LNCAP (cell line): ENCODE measurements at regions not wholly inside any gene's neighbourhood (a gene's known extent, or its start where the extent isn't known, plus 50 kb on each side); places are given as distances from the start of the nearest gene placed in this dataset.

ENCODE experiments used
- TF ChIP-seq, protein P1 (sequence below): fragments of 450-650 bp; IDR thresholded peaks from 2 replicates; pipeline ENCODE4 v1.5.1; 2017; ENCODE audit warnings: mild to moderate bottlenecking

DNA sequence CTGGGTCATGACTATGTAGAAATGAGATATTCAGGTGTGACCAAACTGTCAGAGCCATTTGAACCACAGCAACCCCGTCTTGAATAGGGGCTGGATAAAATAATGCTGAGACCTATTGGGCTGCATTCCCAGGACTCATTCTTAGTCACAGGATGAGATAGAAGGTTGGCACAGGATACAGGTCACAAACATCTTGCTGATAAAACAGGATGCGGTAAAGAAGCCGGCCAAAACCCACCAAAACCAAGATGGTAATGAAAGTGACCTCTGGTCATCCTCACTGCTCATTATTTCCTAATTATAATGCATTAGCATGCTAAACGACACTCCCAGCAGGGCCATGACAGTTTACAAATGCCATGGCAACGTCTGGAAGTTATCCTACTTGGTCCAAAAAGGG, 545.5 kb downstream of the TMEM114 start:
- TF ChIP-seq, protein P1, sequence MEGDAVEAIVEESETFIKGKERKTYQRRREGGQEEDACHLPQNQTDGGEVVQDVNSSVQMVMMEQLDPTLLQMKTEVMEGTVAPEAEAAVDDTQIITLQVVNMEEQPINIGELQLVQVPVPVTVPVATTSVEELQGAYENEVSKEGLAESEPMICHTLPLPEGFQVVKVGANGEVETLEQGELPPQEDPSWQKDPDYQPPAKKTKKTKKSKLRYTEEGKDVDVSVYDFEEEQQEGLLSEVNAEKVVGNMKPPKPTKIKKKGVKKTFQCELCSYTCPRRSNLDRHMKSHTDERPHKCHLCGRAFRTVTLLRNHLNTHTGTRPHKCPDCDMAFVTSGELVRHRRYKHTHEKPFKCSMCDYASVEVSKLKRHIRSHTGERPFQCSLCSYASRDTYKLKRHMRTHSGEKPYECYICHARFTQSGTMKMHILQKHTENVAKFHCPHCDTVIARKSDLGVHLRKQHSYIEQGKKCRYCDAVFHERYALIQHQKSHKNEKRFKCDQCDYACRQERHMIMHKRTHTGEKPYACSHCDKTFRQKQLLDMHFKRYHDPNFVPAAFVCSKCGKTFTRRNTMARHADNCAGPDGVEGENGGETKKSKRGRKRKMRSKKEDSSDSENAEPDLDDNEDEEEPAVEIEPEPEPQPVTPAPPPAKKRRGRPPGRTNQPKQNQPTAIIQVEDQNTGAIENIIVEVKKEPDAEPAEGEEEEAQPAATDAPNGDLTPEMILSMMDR: no peak

GRCh38 chr16:8032406-8032805, 557.9 kb downstream of the TMEM114 start:
- TF ChIP-seq, protein P1: no peak

- TF ChIP-seq, protein P1: no peak
These were observed 563.9 kb downstream of the TMEM114 start for GRCh38 chr16:8026450-8026849.

DNA sequence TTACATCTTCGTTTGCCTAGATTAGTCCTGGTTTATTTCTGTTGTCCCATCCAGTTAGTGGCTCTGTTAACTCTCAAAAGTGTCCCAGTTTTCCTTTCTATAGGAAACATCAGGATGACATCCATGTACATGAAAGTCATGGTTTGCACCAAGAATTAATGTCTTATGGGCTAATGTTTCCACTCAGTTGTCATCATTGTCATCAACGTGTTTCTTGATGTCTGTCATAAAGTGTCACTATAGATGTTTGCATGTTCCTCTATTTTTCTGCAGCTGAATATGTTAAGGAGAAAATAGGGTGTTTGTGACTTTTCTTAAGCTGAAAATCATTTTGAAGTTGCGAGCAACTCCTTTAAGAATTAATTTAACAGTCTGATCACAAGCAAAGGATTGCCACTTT, 567.0 kb downstream of the TMEM114 start:
- TF ChIP-seq, protein P1: no peak

GRCh38 chr16:8005096-8005860, 585.0 kb downstream of the TMEM114 start:
- TF ChIP-seq, protein P1: no peak

- TF ChIP-seq, protein P1: no peak
These were observed 591.4 kb downstream of the TMEM114 start for GRCh38 chr16:7998789-7999453.

GRCh38 chr16:7997966-7998365, 592.3 kb downstream of the TMEM114 start:
- TF ChIP-seq, protein P1: no peak
